ENCODE measurements at regions not wholly inside any gene's neighbourhood (a gene's known extent, or its start where the extent isn't known, plus 50 kb on each side); places are given as distances from the start of the nearest gene placed in this dataset.

DNA sequence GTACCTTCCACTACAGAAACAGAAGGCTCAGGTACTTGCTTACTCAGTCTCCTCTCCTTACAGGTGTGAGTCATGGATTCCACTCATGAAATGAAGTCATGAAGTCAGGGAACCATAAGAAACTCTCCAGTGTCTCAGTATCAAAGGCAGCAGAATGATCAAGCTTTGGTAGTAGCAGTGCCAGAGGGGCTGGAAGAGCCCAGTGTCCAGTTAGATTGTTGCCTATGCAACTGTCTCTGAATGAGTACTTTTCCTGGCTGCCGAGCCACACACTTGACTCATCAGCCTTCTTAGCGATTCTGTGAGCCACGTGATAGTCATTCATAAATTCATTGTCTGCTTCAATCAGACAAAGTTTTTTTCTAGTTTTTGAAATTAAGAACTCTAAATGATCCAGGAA lies 52.2 kb upstream of the DTNBP1 start:
- H3K27ac ChIP-seq = no peak overlapping the region
- no peaks in the 10 kb centered on the region for H3K36me3 ChIP-seq
- WGBS, 5 donors = 80 to 99% (median 87%) methylated on average over 3 of the region's 3 CpGs
- DNase-seq = no peak
- H3K9me3 ChIP-seq = peaks cover 0 to 10% (median 7%) of the 10 kb centered on the region in 4 donors
- intact Hi-C loops (cut with DNase I; ENCODE audit: low total_unique reads) = no loop called here
- H3K4me1 ChIP-seq = peaks cover 0 to 7% (median 3%) of the 10 kb centered on the region in 4 donors
- no peak overlapping the region for H3K4me3 ChIP-seq
- no peaks in the 10 kb centered on the region for H3K27me3 ChIP-seq
- no peak for TF ChIP-seq POLR2A (IDR thresholded peaks at IDR 0.05)
- TF ChIP-seq EP300 (IDR thresholded peaks at IDR 0.05) = no peak
- no peak for TF ChIP-seq POLR2AphosphoS5 (IDR thresholded peaks at IDR 0.05)
- TF ChIP-seq, protein P1, sequence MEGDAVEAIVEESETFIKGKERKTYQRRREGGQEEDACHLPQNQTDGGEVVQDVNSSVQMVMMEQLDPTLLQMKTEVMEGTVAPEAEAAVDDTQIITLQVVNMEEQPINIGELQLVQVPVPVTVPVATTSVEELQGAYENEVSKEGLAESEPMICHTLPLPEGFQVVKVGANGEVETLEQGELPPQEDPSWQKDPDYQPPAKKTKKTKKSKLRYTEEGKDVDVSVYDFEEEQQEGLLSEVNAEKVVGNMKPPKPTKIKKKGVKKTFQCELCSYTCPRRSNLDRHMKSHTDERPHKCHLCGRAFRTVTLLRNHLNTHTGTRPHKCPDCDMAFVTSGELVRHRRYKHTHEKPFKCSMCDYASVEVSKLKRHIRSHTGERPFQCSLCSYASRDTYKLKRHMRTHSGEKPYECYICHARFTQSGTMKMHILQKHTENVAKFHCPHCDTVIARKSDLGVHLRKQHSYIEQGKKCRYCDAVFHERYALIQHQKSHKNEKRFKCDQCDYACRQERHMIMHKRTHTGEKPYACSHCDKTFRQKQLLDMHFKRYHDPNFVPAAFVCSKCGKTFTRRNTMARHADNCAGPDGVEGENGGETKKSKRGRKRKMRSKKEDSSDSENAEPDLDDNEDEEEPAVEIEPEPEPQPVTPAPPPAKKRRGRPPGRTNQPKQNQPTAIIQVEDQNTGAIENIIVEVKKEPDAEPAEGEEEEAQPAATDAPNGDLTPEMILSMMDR (IDR thresholded peaks at IDR 0.05) = no peak

DNA sequence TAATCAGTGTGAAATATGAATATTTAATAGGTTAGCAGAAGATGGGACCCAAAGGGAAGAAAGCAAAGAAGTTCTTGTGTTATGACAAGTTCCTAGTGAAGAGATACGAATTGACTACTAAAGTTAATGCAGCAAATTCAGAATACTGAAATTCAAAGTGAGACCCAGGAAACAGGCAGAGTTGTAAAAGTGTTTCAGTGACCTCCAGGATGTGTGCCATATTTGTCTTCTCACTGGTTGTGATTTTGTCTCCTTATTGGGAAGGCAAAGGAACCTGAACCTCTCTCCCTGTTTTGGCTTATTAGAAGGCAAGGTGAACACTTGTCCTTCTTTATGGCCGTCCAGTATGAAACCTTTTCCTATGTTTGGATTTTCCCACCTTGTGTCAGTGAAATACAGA lies 51.8 kb upstream of the DTNBP1 start:
- intact Hi-C loops (cut with DNase I; ENCODE audit: low total_unique reads) = no loop called here
- TF ChIP-seq, protein P1 (IDR thresholded peaks at IDR 0.05) = no peak
- no peak for TF ChIP-seq POLR2A (IDR thresholded peaks at IDR 0.05)
- no peak for TF ChIP-seq POLR2AphosphoS5 (IDR thresholded peaks at IDR 0.05)
- no peak for TF ChIP-seq EP300 (IDR thresholded peaks at IDR 0.05)
- Histone ChIP-seq H3K4me1 (peaks cover 0 to 7% (median 3%) of the 10 kb centered on the region in 4 donors), H3K36me3 (no peaks in the 10 kb centered on the region), H3K4me3 (no peak overlapping the region), H3K27ac (no peak overlapping the region), H3K27me3 (no peaks in the 10 kb centered on the region), H3K9me3 (peaks cover 0 to 10% (median 7%) of the 10 kb centered on the region in 4 donors)
- no peak for DNase-seq
- 87 to 95% (median 94%) methylated on average over 2 of the region's 2 CpGs for WGBS, 5 donors

DNA sequence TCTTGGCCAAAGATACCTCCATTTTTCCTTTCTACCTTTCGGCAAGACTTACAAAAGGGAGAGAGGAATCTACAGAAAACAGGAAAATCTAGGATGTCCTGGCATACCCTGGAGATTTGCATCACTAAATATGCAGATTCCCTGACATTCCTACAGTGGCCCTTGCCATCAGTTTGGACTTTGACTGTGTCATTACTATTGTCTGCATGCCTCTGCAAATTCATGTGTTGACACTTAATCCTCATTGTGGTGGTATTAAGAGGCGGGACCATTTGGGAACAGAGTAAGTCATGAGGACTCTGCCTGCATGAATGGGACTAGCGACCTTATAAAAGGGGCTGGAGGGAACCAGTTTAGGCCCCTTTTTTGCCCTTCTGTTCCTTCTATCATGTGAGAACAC lies 50.5 kb upstream of the DTNBP1 start:
- WGBS, 5 donors = 65 to 97% (median 76%) methylated on average over 3 of the region's 3 CpGs
- TF ChIP-seq, protein P1 (IDR thresholded peaks at IDR 0.05) = no peak
- no peak for TF ChIP-seq POLR2AphosphoS5 (IDR thresholded peaks at IDR 0.05)
- no peak for TF ChIP-seq EP300 (IDR thresholded peaks at IDR 0.05)
- TF ChIP-seq POLR2A (IDR thresholded peaks at IDR 0.05) = no peak
- DNase-seq = no peak

DNA sequence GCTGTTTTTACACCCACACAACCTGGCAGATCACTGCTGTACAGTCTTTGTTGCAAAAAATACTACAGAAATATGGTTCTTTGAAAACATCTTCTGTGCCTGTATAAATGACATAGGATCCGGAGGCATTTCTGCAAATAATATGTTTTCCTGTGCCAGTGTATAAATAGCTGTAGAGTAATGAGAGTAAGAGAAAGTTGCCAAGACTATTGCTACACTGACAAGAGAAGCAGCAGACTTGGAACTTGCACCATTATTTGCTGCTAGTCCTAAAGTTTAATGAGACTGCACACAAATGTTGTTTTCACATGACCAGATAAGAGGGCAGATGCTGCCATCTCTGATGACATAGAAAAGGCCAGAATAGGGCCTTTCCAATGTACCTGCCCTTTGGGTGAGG lies 50.0 kb upstream of the DTNBP1 start:
- Histone ChIP-seq H3K9me3 (peaks cover 0 to 10% (median 7%) of the 10 kb centered on the region in 4 donors), H3K27me3 (no peaks in the 10 kb centered on the region), H3K36me3 (no peaks in the 10 kb centered on the region), H3K4me1 (peaks cover 0 to 7% (median 3%) of the 10 kb centered on the region in 4 donors), H3K27ac (no peak overlapping the region), H3K4me3 (no peak overlapping the region)
- 57 to 82% (median 75%) methylated on average over 1 of the region's 1 CpG for WGBS, 5 donors
- TF ChIP-seq POLR2AphosphoS5 (IDR thresholded peaks at IDR 0.05) (no peak), EP300 (IDR thresholded peaks at IDR 0.05) (no peak), POLR2A (IDR thresholded peaks at IDR 0.05) (no peak)
- TF ChIP-seq, protein P1 (IDR thresholded peaks at IDR 0.05) = no peak
- DNase-seq = no peak
- intact Hi-C loops (cut with DNase I; ENCODE audit: low total_unique reads) = no loop called here

More for the DNA sequence above, 50.5 kb upstream of the DTNBP1 start:
- Histone ChIP-seq H3K27me3 (no peaks in the 10 kb centered on the region), H3K9me3 (peaks cover 0 to 10% (median 7%) of the 10 kb centered on the region in 4 donors), H3K4me1 (peaks cover 0 to 7% (median 3%) of the 10 kb centered on the region in 4 donors), H3K27ac (no peak overlapping the region), H3K36me3 (no peaks in the 10 kb centered on the region), H3K4me3 (no peak overlapping the region)
- intact Hi-C loops (cut with DNase I; ENCODE audit: low total_unique reads) = no loop called here

Small RNA genes in the stretch of these regions (small RNA-seq; reads per million reads assigned to genes)
- gene AL365265.1 = 0 reads per million in 4 donors

All from stomach (tissue), 8 donors.